KOPT-K1 (cell line): ENCODE measurements at regions not wholly inside any gene's neighbourhood (a gene's known extent, or its start where the extent isn't known, plus 50 kb on each side); places are given as distances from the start of the nearest gene placed in this dataset.

Experiments used
- H3K27ac ChIP-seq: fragments of 200-600 bp; sonication (generic); 2 replicates; pipeline ENCODE4 v1.5.1; 2016; ENCODE audit warnings: antibody characterized with exemption, mild to moderate bottlenecking, low read depth, low read length; ENCODE audit not compliant: poor library complexity, severe bottlenecking
- H3K36me3 ChIP-seq: fragments of 200-600 bp; sonication (generic); 2 replicates; pipeline ENCODE4 v1.5.1; 2017; ENCODE audit warnings: antibody characterized with exemption, mild to moderate bottlenecking, low read length, moderate library complexity; ENCODE audit not compliant: insufficient read depth
- H3K9me3 ChIP-seq: fragments of 200-600 bp; sonication (generic); 2 replicates; pipeline ENCODE4 v1.5.1; 2017; ENCODE audit warnings: antibody characterized with exemption, low read length, mild to moderate bottlenecking; ENCODE audit not compliant: insufficient read depth, poor library complexity, severe bottlenecking

DNA sequence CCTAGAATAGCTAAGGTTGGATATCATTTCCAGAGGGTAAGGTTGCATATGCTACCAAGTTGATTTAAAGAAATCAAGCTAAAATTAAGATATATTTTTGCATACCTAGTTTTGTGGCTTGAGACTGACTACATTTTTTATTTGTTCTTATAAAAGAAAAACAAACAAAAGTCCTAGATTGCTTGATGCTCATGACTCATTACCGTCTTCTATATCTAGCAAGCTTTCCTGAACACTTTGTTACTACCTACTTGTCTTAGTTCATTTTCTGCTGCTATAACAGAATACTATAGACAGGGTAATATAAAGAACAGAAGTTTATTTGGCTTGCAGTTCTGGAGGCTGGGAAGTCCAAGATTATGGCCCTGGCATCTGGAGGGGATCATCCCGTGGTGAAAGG, 152.1 kb upstream of the THRB start:
- H3K9me3 ChIP-seq: no peaks in the 10 kb centered on the region
- no peaks in the 10 kb centered on the region for H3K36me3 ChIP-seq
- no peak overlapping the region for H3K27ac ChIP-seq

DNA sequence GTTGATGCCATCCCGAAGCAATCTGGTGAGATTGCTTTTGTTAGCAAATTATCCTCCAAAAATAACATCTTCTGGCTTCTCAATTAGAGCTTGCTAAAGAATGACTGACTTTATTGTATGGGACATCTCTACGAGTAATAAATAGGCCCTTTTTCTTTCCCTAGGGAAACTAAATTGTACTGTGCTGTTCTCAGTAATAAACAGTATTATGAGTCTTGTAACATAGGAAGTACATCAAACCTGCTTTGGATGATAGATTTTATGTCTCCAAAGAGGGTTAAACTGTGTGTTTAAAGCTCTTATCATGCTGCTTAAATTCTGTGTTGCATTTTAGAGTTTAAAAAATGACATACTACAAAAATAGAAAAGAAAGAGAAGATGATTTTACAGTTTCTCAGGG, 153.4 kb upstream of the THRB start:
- H3K9me3 ChIP-seq: no peaks in the 10 kb centered on the region
- no peaks in the 10 kb centered on the region for H3K36me3 ChIP-seq
- no peak overlapping the region for H3K27ac ChIP-seq

DNA sequence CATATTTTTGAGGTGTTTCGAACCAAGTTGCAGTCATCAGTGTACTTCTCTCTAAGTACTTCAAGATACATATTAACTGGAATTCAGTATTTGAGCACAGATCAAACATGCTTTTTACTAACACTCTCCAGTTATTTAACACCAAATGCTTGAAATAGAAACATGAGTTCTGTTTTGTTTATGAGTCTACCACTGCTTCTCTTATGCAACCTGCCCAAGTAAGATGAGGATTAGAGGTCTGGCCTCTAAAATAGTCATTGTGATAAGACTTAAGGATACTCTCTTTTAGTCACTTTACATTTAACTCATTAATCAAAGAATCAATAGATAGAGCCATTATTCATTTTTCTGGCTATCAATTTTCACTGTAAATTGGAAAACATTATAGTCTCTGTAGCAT, 156.2 kb upstream of the THRB start:
- Histone ChIP-seq H3K9me3 (no peaks in the 10 kb centered on the region), H3K36me3 (no peaks in the 10 kb centered on the region), H3K27ac (no peak overlapping the region)

DNA sequence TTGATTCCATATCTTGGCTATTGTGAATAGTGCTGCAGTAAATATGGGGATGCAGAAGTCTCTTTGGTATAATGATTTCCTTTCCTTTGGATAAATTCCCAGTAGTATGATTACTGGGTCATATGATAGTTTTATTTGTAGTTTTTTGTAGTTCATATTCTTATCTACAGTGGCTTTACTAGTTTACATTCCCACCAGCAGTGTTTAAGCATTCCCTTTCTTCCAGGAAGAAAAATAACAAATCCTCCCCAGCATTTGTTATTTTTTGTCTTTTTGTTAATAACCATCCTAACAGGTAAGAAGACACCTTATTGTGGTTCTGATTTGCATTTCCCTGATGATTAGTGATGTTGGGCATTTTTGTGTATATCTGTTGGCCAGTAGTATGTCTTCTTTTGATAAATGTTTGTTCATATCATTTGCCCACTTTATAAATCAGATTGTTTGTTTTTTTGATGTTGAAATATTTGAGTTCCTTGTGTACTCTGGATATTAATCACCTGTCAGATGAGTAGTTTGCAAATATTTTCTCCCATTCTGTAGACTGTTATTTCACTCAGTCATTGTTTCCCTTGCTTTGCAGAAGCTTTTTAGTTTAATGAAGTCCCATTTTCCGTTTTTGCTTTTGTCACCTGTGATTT, 163.3 kb upstream of the THRB start:
- H3K27ac ChIP-seq: no peak overlapping the region
- H3K36me3 ChIP-seq: no peaks in the 10 kb centered on the region
- H3K9me3 ChIP-seq: no peaks in the 10 kb centered on the region

DNA sequence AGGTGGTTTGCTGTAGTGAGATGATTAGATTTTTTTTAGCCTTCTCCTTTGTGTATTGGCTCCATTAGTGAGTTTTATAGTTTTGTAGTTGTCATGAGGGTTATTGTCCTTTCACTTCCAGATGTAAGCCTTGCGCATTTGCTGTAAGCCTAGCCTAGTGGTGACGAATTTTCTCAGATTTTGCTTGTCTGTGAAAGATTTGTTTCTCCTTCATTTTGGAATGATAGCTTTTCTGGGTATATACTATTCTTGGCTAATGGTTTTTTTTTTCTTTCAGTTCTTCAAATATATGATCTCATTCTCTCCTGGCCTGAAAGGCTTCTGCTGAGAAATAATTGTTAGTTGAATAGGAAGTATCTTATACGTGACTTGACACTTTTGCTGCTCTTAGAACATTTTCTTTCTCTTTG, 166.5 kb upstream of the THRB start:
- Histone ChIP-seq H3K36me3 (no peaks in the 10 kb centered on the region), H3K9me3 (no peaks in the 10 kb centered on the region), H3K27ac (no peak overlapping the region)

DNA sequence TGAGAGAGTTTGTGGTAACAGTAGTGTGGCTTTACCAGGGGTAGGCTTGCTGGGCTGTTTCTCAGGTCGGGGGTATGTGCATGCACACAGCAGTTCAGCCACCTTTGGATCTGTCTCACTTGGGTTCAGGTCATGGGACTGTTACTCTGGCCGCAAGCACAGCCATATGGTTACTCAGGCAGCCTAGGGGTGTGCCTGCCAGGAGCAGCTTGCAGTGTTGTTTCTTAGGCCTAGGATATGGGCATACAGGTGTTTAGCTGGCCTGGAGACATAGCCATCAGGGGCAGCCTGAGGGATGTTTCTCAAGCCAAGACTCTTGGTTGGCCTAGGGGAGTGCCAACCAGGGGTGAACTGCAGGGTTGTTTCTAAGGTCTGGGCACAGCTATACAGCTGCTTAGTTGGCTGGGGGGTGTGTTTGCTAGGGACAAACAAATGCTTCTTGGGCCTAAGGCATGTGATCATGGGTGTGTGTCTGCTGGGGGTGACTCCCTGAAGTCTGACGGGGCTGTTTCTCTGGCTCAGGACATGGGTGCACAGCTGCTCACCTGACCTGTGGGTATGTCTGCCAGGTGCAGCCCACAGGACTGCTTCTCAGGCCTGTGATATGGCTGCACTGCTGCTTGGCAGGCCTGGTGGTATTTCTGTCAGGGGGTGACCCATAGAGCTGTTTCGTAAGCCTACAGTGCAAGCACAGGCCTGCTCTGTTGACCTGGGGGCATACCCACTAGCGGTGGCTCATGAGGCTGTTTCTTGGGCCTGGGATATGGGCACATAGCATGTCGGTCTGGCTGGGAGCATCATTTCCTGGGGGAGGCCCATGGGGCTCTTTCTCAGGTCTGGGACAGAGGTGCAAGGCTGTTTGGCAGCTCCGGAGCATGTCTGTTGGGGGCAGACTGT, 168.0 kb upstream of the THRB start:
- H3K9me3 ChIP-seq: no peaks in the 10 kb centered on the region
- no peaks in the 10 kb centered on the region for H3K36me3 ChIP-seq
- no peak overlapping the region for H3K27ac ChIP-seq

DNA sequence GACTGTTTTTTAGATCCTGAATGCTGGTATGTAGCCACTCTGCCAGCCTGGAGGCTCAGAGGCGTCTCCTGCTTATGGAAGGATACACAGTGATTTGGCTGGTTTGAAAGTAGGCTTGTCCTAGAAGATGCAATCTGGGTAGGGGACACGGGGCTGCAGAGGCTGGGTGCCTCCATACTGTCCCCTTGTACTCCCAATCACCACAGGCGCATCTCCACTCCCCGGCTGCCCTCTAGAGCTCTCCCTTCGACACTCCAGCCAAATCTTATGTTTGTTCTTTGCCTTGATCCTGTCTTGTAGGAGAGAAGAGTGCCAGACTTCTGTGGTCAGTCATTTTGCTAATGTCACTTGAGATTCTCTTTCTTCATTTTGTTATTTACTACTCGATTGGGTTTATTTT, 168.8 kb upstream of the THRB start:
- H3K9me3 ChIP-seq: no peaks in the 10 kb centered on the region
- H3K27ac ChIP-seq: no peak overlapping the region

DNA sequence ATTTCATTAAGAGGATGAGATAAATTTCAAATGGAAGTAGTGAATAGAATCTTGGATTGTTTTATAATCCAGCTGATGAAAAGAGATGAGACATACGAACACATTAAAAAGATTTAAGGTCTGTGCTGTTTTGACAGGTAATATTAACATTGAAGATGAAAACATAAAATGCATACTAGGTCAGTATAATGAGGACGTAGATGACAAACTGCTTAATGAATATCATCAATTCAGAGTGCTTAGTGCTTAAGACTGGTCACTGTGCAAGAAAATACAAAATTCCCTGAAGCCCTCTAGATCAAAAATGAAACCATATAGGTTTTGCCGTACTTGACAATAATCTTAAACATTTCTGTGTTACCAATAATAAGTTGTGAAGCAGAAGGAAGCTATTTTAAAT, 173.4 kb upstream of the THRB start:
- Histone ChIP-seq H3K36me3 (no peaks in the 10 kb centered on the region), H3K27ac (no peak overlapping the region), H3K9me3 (no peaks in the 10 kb centered on the region)

More for the DNA sequence above, 168.8 kb upstream of the THRB start:
- no peaks in the 10 kb centered on the region for H3K36me3 ChIP-seq

DNA sequence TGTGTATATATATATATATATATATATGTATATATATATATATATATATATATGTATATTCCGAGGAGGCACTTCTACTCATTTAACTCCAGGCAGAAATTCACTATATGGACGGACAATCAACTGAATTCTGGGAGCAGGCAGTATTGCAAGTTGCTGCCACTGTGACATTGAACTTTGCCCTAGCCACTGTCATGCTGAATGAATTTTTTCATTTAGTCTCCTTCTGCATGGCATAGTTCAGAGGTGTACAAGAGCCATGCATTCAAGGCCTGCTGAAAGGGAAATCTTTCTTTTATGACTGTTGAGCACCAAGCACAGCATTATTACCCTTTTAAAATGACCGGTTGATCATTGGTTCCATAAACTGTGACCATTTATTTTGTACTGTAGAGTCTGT, 176.2 kb upstream of the THRB start:
- Histone ChIP-seq H3K27ac (no peak overlapping the region), H3K36me3 (no peaks in the 10 kb centered on the region), H3K9me3 (no peaks in the 10 kb centered on the region)

DNA sequence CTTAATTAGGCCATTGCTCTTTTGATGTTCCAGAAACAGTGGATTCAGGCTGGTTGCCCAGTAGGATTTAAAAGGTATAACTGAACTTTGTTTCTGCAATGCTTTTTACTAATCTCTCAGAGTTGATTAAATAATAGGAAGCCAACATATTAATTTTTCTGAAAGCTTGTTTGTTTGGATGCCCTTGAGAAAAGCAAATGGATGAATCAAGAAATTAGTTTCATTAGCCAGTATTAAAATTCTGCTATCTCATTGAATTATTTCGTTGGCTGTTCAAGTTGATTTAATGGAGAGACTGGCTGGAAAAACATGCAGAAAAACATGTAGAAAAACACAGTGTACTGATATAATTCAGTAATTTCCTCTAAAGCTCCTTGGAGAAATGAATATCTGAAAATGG, 178.9 kb upstream of the THRB start:
- Histone ChIP-seq H3K36me3 (no peaks in the 10 kb centered on the region), H3K27ac (no peak overlapping the region), H3K9me3 (no peaks in the 10 kb centered on the region)

DNA sequence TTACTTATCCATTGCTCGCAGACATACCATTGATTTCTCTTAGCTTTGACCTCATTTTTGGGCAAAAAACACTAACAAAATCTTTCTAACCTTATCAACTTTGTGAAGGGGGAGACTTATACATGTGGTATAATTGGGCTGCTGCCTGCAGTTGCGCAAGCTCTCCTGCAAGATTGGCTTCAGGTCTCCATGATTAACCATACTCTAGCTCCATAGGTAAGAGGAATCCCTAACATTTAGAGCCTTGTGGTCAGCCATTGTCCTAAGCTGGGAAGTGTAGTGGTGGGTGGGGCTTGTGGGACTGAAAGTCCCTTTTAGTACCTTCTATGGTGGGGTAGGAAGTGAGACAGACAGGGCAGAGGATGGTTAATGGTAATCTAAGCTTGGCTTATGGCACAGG, 179.6 kb upstream of the THRB start:
- H3K27ac ChIP-seq: no peak overlapping the region
- no peaks in the 10 kb centered on the region for H3K36me3 ChIP-seq
- no peaks in the 10 kb centered on the region for H3K9me3 ChIP-seq

DNA sequence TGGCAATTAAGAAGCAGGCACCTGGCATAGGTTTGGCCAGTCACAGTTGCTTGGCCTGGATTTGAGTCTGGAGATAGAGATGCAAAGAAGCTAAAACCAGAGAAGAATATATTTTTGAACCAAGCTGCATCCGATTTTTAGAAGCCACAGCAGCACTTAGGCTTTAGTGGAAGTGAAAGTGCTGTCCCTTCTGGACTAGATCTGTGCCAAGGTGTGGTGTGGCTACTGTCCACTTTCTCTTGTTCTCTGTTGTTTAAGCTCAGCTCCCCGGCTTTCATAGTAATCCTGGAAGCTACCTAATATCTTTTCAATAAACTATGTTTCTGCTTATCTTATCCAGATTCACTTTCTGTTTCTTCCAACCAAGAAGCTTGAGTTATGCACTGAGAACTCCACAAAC, 183.4 kb upstream of the THRB start:
- Histone ChIP-seq H3K36me3 (no peaks in the 10 kb centered on the region), H3K9me3 (no peaks in the 10 kb centered on the region), H3K27ac (no peak overlapping the region)

DNA sequence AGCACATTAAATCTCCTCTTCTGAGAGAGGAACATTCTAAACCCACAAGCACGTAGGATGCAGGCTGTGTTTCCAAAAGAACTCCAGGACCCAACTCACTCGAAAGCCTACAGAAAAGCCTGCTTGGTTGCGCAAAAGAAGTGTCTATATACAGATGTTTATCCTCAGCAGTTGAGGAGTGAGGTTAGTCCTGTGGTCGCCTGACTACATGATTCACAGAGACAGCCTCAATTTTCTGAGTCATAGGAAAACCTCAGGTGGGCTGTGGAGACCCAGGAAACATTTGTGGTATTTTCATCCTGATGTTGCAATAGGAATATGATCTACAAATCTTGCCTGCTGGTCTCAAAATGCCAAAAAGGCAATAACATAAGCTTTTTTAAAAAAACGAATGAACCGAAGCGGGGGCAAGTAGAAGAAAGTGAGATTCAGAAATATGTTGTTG, 183.8 kb upstream of the THRB start:
- Histone ChIP-seq H3K36me3 (no peaks in the 10 kb centered on the region), H3K9me3 (no peaks in the 10 kb centered on the region), H3K27ac (no peak overlapping the region)

DNA sequence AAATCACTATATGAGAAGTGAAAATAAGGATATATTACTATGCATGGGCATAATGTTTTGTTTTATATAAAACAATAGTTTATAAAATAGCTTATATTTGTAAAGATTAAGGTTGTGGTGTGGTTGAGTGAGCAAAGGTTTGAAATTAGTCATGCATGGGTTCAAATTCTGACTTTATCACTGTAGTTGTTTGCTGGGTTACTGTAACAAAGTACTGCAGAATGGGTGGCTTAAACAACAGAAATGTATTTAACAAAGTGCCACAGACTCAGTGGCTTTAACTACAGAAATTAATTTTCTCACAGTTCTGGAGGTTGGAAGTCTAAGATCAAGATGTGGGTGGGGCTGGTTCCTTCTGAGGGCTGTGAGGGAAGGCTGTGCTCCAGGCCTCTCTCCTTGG, 184.8 kb upstream of the THRB start:
- Histone ChIP-seq H3K27ac (no peak overlapping the region), H3K36me3 (no peaks in the 10 kb centered on the region), H3K9me3 (no peaks in the 10 kb centered on the region)

DNA sequence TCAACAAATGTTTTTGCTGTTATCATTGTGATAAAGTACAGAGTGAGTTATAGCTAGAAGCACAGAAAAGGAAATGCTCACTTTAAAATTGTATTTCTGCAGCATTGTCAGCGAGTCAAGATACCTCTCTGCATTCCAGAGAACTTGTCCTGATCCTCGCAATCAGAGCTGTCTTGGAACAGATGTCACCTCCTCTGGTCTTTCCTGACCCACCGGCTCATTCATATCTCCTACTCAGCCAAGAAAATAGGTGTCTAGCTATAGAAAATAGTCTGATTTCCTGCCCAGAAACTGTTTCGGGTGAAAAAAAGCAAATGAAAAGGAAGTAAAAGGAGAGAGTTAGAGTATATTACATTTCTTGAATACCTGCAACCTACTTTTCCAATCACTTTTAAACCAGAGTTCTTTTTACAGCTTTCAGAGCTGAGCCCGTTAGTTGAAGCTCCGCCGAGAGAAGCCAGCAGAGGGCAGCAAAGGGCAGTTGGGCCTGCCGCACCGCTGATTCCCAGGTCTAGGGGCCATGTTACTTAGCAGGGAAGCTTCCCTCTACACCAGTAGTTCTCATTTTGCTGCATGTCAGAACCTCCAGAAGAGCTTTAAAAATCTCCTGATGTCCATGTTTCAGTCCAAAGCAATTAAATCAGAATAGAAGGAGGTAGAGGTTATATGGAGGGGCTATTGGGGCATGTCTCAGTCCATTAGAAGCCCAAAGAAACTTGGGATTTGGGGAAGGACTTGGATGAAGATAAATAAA, 185.7 kb upstream of the THRB start:
- Histone ChIP-seq H3K36me3 (no peaks in the 10 kb centered on the region), H3K9me3 (no peaks in the 10 kb centered on the region), H3K27ac (no peak overlapping the region)
